Mesenchymal stem cell (in vitro differentiated cells and primary cell): ENCODE measurements at regions not wholly inside any gene's neighbourhood (a gene's known extent, or its start where the extent isn't known, plus 50 kb on each side); places are given as distances from the start of the nearest gene placed in this dataset.

Experiments
- DNase-seq: peaks from one replicate; pipeline ENCODE4 v3.0.0-alpha.2; 2013
- H2AFZ ChIP-seq: one replicate; pipeline ENCODE4 v1.6.1; 2013; ENCODE audit warnings: low read depth, mild to moderate bottlenecking, control low read depth, inconsistent platforms, low read length, moderate library complexity
- H2AK5ac ChIP-seq: 2 replicates; pipeline ENCODE4 v1.6.1; 2013; ENCODE audit warnings: low read length, moderate library complexity, mild to moderate bottlenecking, inconsistent platforms; ENCODE audit not compliant: severe bottlenecking
- H2BK120ac ChIP-seq: one replicate; pipeline ENCODE4 v1.6.1; 2013; ENCODE audit warnings: low read depth, mild to moderate bottlenecking, inconsistent platforms, low read length, moderate library complexity
- H2BK12ac ChIP-seq, 2 experiments: one replicate each; pipeline ENCODE4 v1.6.1; 2013; ENCODE audit warnings: inconsistent platforms in 2 of 2, low read length in 2 of 2, mild to moderate bottlenecking in 2 of 2, moderate library complexity in 2 of 2, control low read depth in 1 of 2
- H2BK15ac ChIP-seq: one replicate; pipeline ENCODE4 v1.6.1; 2013; ENCODE audit warnings: mild to moderate bottlenecking, low read depth, inconsistent platforms; ENCODE audit not compliant: poor library complexity, severe bottlenecking
- H2BK5ac ChIP-seq: 2 replicates; pipeline ENCODE4 v1.6.1; 2013; ENCODE audit warnings: low read depth, mild to moderate bottlenecking, low read length, control low read depth, inconsistent platforms; ENCODE audit not compliant: poor library complexity, severe bottlenecking
- H3K14ac ChIP-seq, 2 experiments: one replicate each; pipeline ENCODE4 v1.6.1; 2013; ENCODE audit warnings: inconsistent platforms in 2 of 2, low read length in 2 of 2, control low read depth in 1 of 2, mild to moderate bottlenecking in 1 of 2, moderate library complexity in 1 of 2
- H3K18ac ChIP-seq, 2 experiments: one replicate each; pipeline ENCODE4 v1.6.1; 2013; ENCODE audit warnings: inconsistent platforms in 2 of 2, low read length in 2 of 2, control low read depth in 1 of 2, low read depth in 1 of 2, mild to moderate bottlenecking in 1 of 2
- H3K23ac ChIP-seq, 2 experiments: one replicate each; pipeline ENCODE4 v1.6.1; 2013; ENCODE audit warnings: inconsistent platforms in 2 of 2, low read length in 2 of 2, mild to moderate bottlenecking in 2 of 2, moderate library complexity in 2 of 2, control low read depth in 1 of 2
- H3K27ac ChIP-seq: 2 replicates; pipeline ENCODE4 v1.5.1; 2013; ENCODE audit warnings: mild to moderate bottlenecking, moderate library complexity, low read length, control low read depth, inconsistent platforms; ENCODE audit not compliant: poor library complexity, severe bottlenecking
- H3K27me3 ChIP-seq, 2 experiments: 2 replicates each; pipeline versions ENCODE4 v1.6.1 to v1.7.0; 2013; ENCODE audit warnings: low read length in 2 of 2, mild to moderate bottlenecking in 2 of 2, moderate library complexity in 2 of 2, control low read depth in 1 of 2, inconsistent platforms in 1 of 2; ENCODE audit not compliant: control insufficient read depth in 1 of 2, insufficient read depth in 1 of 2
- H3K36me3 ChIP-seq, 2 experiments: 2 replicates each; pipeline versions ENCODE4 v1.6.1 to v1.7.0; 2013; ENCODE audit warnings: low read length in 2 of 2, control low read depth in 1 of 2, inconsistent platforms in 1 of 2, low read depth in 1 of 2, mild to moderate bottlenecking in 1 of 2; ENCODE audit not compliant: insufficient read depth in 2 of 2, control insufficient read depth in 1 of 2
- H3K4ac ChIP-seq, 2 experiments: one replicate each; pipeline ENCODE4 v1.6.1; 2013; ENCODE audit warnings: inconsistent platforms in 2 of 2, low read length in 2 of 2, mild to moderate bottlenecking in 2 of 2, moderate library complexity in 2 of 2, control low read depth in 1 of 2, low read depth in 1 of 2
- H3K4me1 ChIP-seq: 2 replicates; pipeline ENCODE4 v1.6.1; 2013; ENCODE audit warnings: low read depth, low read length, control low read depth; ENCODE audit not compliant: control insufficient read depth, insufficient read depth
- H3K4me2 ChIP-seq: 2 replicates; pipeline ENCODE4 v1.6.1; 2013; ENCODE audit warnings: low read length, mild to moderate bottlenecking, inconsistent platforms; ENCODE audit not compliant: poor library complexity, severe bottlenecking
- H3K4me3 ChIP-seq, 2 experiments: 2 replicates each; pipeline versions ENCODE4 v1.5.1 to v1.7.0; 2013; ENCODE audit warnings: low read length in 2 of 2, mild to moderate bottlenecking in 2 of 2, control low read depth in 1 of 2, low read depth in 1 of 2; ENCODE audit not compliant: insufficient read depth in 1 of 2
- H3K79me1 ChIP-seq: replicated peaks from 2 replicates; pipeline ENCODE4 v1.6.1; 2013; ENCODE audit warnings: mild to moderate bottlenecking, control low read depth, low read length, inconsistent platforms; ENCODE audit not compliant: poor library complexity, severe bottlenecking
- H3K9ac ChIP-seq: 2 replicates; pipeline ENCODE4 v1.7.0; 2013; ENCODE audit warnings: mild to moderate bottlenecking, low read length, moderate library complexity
- H3K9me3 ChIP-seq: 2 replicates; pipeline ENCODE4 v1.7.0; 2013; ENCODE audit warnings: mild to moderate bottlenecking, low read length; ENCODE audit not compliant: control insufficient read depth
- H4K8ac ChIP-seq: one replicate; pipeline ENCODE4 v1.6.1; 2013; ENCODE audit warnings: inconsistent platforms, mild to moderate bottlenecking, low read length, moderate library complexity
- H4K91ac ChIP-seq: one replicate; pipeline ENCODE4 v1.6.1; 2013; ENCODE audit warnings: mild to moderate bottlenecking, low read length, inconsistent platforms
- WGBS: methylation state at CpG from one replicate; pipeline ENCODE4 v1.1.7; 2013; ENCODE audit warnings: mixed read lengths; 5-methylcytosine and 5-hydroxymethylcytosine counted together

- Histone ChIP-seq H3K4me2 (no peak overlapping the region), H3K18ac (no peak overlapping the region), H2BK120ac (no peak overlapping the region), H2BK12ac (no peak overlapping the region), H2AFZ (no peak overlapping the region), H4K8ac (no peak overlapping the region), H3K27me3 (no peaks in the 10 kb centered on the region), H3K9ac (no peak overlapping the region), H3K4me3 (no peak overlapping the region), H3K27ac (no peak overlapping the region), H3K79me1 (no peaks in the 10 kb centered on the region), H3K4ac (no peak overlapping the region), H4K91ac (no peak overlapping the region), H2BK15ac (no peak overlapping the region), H2BK5ac (no peak overlapping the region), H3K14ac (no peak overlapping the region), H3K23ac (no peak overlapping the region), H3K4me1 (no peaks in the 10 kb centered on the region), H3K36me3 (no peaks in the 10 kb centered on the region), H3K9me3 (no peaks in the 10 kb centered on the region), H2AK5ac (no peak overlapping the region)
- 69% methylated on average over 7 of the region's 7 CpGs for WGBS
- no peak for DNase-seq
These were observed 337.0 kb downstream of the HAPSTR1 start for GRCh38 chr16:9428355-9429005.

- Histone ChIP-seq H3K14ac (no peak overlapping the region), H3K79me1 (no peaks in the 10 kb centered on the region), H3K4me1 (no peaks in the 10 kb centered on the region), H4K8ac (no peak overlapping the region), H2BK12ac (no peak overlapping the region), H2BK15ac (no peak overlapping the region), H3K4me2 (no peak overlapping the region), H2BK5ac (no peak overlapping the region), H2BK120ac (no peak overlapping the region), H3K18ac (no peak overlapping the region), H4K91ac (no peak overlapping the region), H3K4ac (no peak overlapping the region), H3K23ac (no peak overlapping the region), H2AFZ (no peak overlapping the region), H3K27me3 (no peaks in the 10 kb centered on the region), H3K4me3 (no peak overlapping the region), H3K36me3 (no peaks in the 10 kb centered on the region), H3K27ac (no peak overlapping the region), H3K9me3 (no peaks in the 10 kb centered on the region), H3K9ac (no peak overlapping the region), H2AK5ac (no peak overlapping the region)
- DNase-seq, result no peak
- 69% methylated on average over 9 of the region's 10 CpGs for WGBS
These were observed 338.3 kb downstream of the HAPSTR1 start for GRCh38 chr16:9429646-9430330.

GRCh38 chr16:9434659-9435058 is 343.2 kb downstream of the HAPSTR1 start:
- 100% methylated on average over 1 of the region's 2 CpGs for WGBS
- no peak overlapping the region for H3K14ac ChIP-seq

GRCh38 chr16:9436175-9436574 is 344.7 kb downstream of the HAPSTR1 start:
- no peak overlapping the region for H2AFZ ChIP-seq
- no peak overlapping the region for H2AK5ac ChIP-seq
- H3K4ac ChIP-seq, result no peak overlapping the region
- H3K27ac ChIP-seq, result no peak overlapping the region
- no peak overlapping the region for H2BK5ac ChIP-seq
- WGBS, result 76% methylated on average over 5 of the region's 6 CpGs
- H3K27me3 ChIP-seq, result no peaks in the 10 kb centered on the region
- no peak overlapping the region for H3K4me2 ChIP-seq
- no peak overlapping the region for H4K8ac ChIP-seq
- H3K4me1 ChIP-seq, result no peaks in the 10 kb centered on the region
- no peak overlapping the region for H3K23ac ChIP-seq
- H3K79me1 ChIP-seq, result no peaks in the 10 kb centered on the region
- H3K4me3 ChIP-seq, result no peak overlapping the region
- no peak overlapping the region for H3K9ac ChIP-seq
- no peak for DNase-seq
- H2BK12ac ChIP-seq, result no peak overlapping the region
- H3K14ac ChIP-seq, result no peak overlapping the region
- H3K18ac ChIP-seq, result no peak overlapping the region
- no peaks in the 10 kb centered on the region for H3K9me3 ChIP-seq
- no peak overlapping the region for H4K91ac ChIP-seq
- H2BK120ac ChIP-seq, result no peak overlapping the region
- no peak overlapping the region for H2BK15ac ChIP-seq
- no peaks in the 10 kb centered on the region for H3K36me3 ChIP-seq

More at GRCh38 chr16:9434659-9435058, 343.2 kb downstream of the HAPSTR1 start:
- no peak overlapping the region for H3K9ac ChIP-seq
- H2BK12ac ChIP-seq, result no peak overlapping the region
- no peak overlapping the region for H3K4me3 ChIP-seq
- no peak overlapping the region for H2BK120ac ChIP-seq
- H3K4me1 ChIP-seq, result no peaks in the 10 kb centered on the region
- no peaks in the 10 kb centered on the region for H3K27me3 ChIP-seq
- no peak overlapping the region for H4K91ac ChIP-seq
- no peaks in the 10 kb centered on the region for H3K9me3 ChIP-seq
- H3K79me1 ChIP-seq, result no peaks in the 10 kb centered on the region
- no peak overlapping the region for H3K27ac ChIP-seq
- H2AFZ ChIP-seq, result no peak overlapping the region
- DNase-seq, result no peak
- H2BK5ac ChIP-seq, result no peak overlapping the region
- no peak overlapping the region for H3K4ac ChIP-seq
- no peak overlapping the region for H4K8ac ChIP-seq
- H2AK5ac ChIP-seq, result no peak overlapping the region
- H3K23ac ChIP-seq, result no peak overlapping the region
- no peaks in the 10 kb centered on the region for H3K36me3 ChIP-seq
- H3K4me2 ChIP-seq, result no peak overlapping the region
- H2BK15ac ChIP-seq, result no peak overlapping the region
- no peak overlapping the region for H3K18ac ChIP-seq
